Spleen (tissue), 11 donors: ENCODE measurements at regions not wholly inside any gene's neighbourhood (a gene's known extent, or its start where the extent isn't known, plus 50 kb on each side); places are given as distances from the start of the nearest gene placed in this dataset.

Experiments
- DNase-seq: peaks from one replicate; pipeline ENCODE4 v3.0.0-alpha.2; 2020
- H3K27ac ChIP-seq, 8 donors: fragments of 200-600 bp; sonication (generic) in 7 of 8; 1 replicate in 4 of 8; 2 replicates in 4 of 8; pipeline versions ENCODE4 v1.5.0 to v1.8.0; 2016 to 2021; ENCODE audit warnings: inconsistent platforms in 4 of 8, mild to moderate bottlenecking in 4 of 8, moderate library complexity in 1 of 8
- H3K27me3 ChIP-seq, 7 donors: fragments of 200-600 bp; sonication (generic) in 6 of 7; replicated peaks in 1 of 7; 1 replicate in 4 of 7; 2 replicates in 3 of 7; pipeline versions ENCODE4 v1.5.0 to v1.8.0; 2016 to 2021; ENCODE audit warnings: inconsistent platforms in 3 of 7, mild to moderate bottlenecking in 1 of 7
- H3K36me3 ChIP-seq, 6 donors: fragments of 200-600 bp; sonication (generic) in 5 of 6; 1 replicate in 4 of 6; 2 replicates in 2 of 6; pipeline versions ENCODE4 v1.5.0 to v1.8.0; 2016 to 2021; ENCODE audit warnings: inconsistent platforms in 2 of 6
- H3K4me1 ChIP-seq, 6 donors: fragments of 200-600 bp; sonication (generic) in 5 of 6; 1 replicate in 3 of 6; 2 replicates in 3 of 6; pipeline versions ENCODE4 v1.5.0 to v1.8.0; 2016 to 2021; ENCODE audit warnings: inconsistent platforms in 3 of 6
- H3K4me3 ChIP-seq, 8 donors: fragments of 200-600 bp; sonication (generic) in 7 of 8; 1 replicate in 4 of 8; 2 replicates in 4 of 8; pipeline versions ENCODE4 v1.5.0 to v1.8.0; 2016 to 2021; ENCODE audit warnings: inconsistent platforms in 4 of 8, mild to moderate bottlenecking in 4 of 8, moderate library complexity in 2 of 8
- H3K9me3 ChIP-seq, 8 donors: fragments of 200-600 bp; sonication (generic) in 7 of 8; 1 replicate in 4 of 8; 2 replicates in 4 of 8; pipeline versions ENCODE4 v1.5.0 to v1.8.0; 2016 to 2021; ENCODE audit warnings: inconsistent platforms in 4 of 8
- CTCF ChIP-seq, 11 experiments: fragments of 200-600 bp in 7 of 11; fragments of 450-650 bp in 4 of 11; sonication (generic) in 4 of 11; IDR thresholded peaks in 8 of 11; conservative IDR thresholded peaks in 3 of 11; 1 replicate in 7 of 11; 2 replicates in 4 of 11; pipeline versions ENCODE4 v1.4.0 to v1.8.0; 2016 to 2021; ENCODE audit warnings: antibody characterized with exemption in 11 of 11, inconsistent platforms in 4 of 11, mild to moderate bottlenecking in 1 of 11
- POLR2A ChIP-seq, 3 donors: fragments of 450-650 bp; IDR thresholded peaks; one replicate each; pipeline ENCODE4 v1.5.1; 2017; ENCODE audit warnings: antibody characterized with exemption in 3 of 3, mild to moderate bottlenecking in 1 of 3
- POLR2AphosphoS5 ChIP-seq, 3 donors: sonication (generic); formaldehyde crosslinking; IDR thresholded peaks; one replicate each; pipeline ENCODE4 v1.5.1; 2017; ENCODE audit warnings: antibody characterized with exemption in 3 of 3
- WGBS, 5 donors: extraction: QIAGEN DNeasy Blood & Tissue Kit in 3 of 5; methylation state at CpG; one replicate each; pipeline versions ENCODE4 v1.1.5 to v1.1.7; 2013 to 2018; 5-methylcytosine and 5-hydroxymethylcytosine counted together
- intact Hi-C: fragments of 100-400 bp; cut with DNase I; formaldehyde crosslinking; loops from one replicate; pipeline ENCODE4 v1.15.0; 2023; ENCODE audit warnings: low total_unique reads
- donor health status: healthy with polysubstance abuse.
- donor health status: DM: no; HTN: no; CAD: no; lungs with moderate emphysema.
- donor health status: DM: no; HTN: no; CAD: no.
- donor health status: Bipolar disorder and iron deficiency.
- donor health status: healthy.
- donor health status: DM: no; HTN: no; CAD: no.
- donor health status: DM: yes; HTN: yes; CAD: no.

- TF ChIP-seq POLR2A (IDR thresholded peaks at IDR 0.05) = no peak
- no peak for TF ChIP-seq CTCF (IDR thresholded peaks at IDR 0.05 in 8 of 11, conservative IDR thresholded peaks at IDR 0.05 in 3 of 11)
- TF ChIP-seq POLR2AphosphoS5 (IDR thresholded peaks at IDR 0.05) = no peak
- H3K27me3 ChIP-seq = peaks cover 0 to 26% (median 4%) of the 10 kb centered on the region in 7 donors
- whole genome bisulfite sequencing, 5 donors = 48 to 72% (median 63%) methylated on average over 10 to 20 of the region's 20 CpGs
- H3K9me3 ChIP-seq = no peaks in the 10 kb centered on the region
- intact Hi-C loops = no loop called here
- H3K4me3 ChIP-seq = no peak overlapping the region
- H3K4me1 ChIP-seq = no peaks in the 10 kb centered on the region
- DNase-seq = no peak
- no peak overlapping the region for H3K27ac ChIP-seq
- H3K36me3 ChIP-seq = no peaks in the 10 kb centered on the region
Measured at GRCh38 chr16:86101137-86101896, 202.4 kb downstream of the IRF8 start.

- intact Hi-C loops = no loop called here
- H3K27ac ChIP-seq = no peak overlapping the region
- H3K36me3 ChIP-seq = no peaks in the 10 kb centered on the region
- H3K27me3 ChIP-seq = peaks cover 0 to 26% (median 4%) of the 10 kb centered on the region in 7 donors
- TF ChIP-seq POLR2AphosphoS5 (IDR thresholded peaks at IDR 0.05) (no peak), CTCF (IDR thresholded peaks at IDR 0.05 in 8 of 11, conservative IDR thresholded peaks at IDR 0.05 in 3 of 11) (no peak)
- H3K4me1 ChIP-seq = no peaks in the 10 kb centered on the region
- 85 to 94% (median 86%) methylated on average over 8 of the region's 8 CpGs for WGBS, 5 donors
- H3K4me3 ChIP-seq = no peak overlapping the region
- no peaks in the 10 kb centered on the region for H3K9me3 ChIP-seq
- no peak for DNase-seq
Measured at GRCh38 chr16:86101897-86102157, 202.9 kb downstream of the IRF8 start.

- 79 to 96% (median 93%) methylated on average over 3 of the region's 3 CpGs for WGBS, 5 donors
- Histone ChIP-seq H3K4me1 (no peaks in the 10 kb centered on the region), H3K27ac (no peak overlapping the region), H3K27me3 (peaks cover 0 to 26% (median 4%) of the 10 kb centered on the region in 7 donors), H3K36me3 (no peaks in the 10 kb centered on the region), H3K9me3 (peaks cover 0 to 9% (median 0%) of the 10 kb centered on the region in 8 donors), H3K4me3 (no peak overlapping the region)
- TF ChIP-seq CTCF (IDR thresholded peaks at IDR 0.05 in 8 of 11, conservative IDR thresholded peaks at IDR 0.05 in 3 of 11) = no peak
- TF ChIP-seq POLR2AphosphoS5 (IDR thresholded peaks at IDR 0.05) = no peak
- no peak for TF ChIP-seq POLR2A (IDR thresholded peaks at IDR 0.05)
- peak; percentile 34 for DNase-seq
- intact Hi-C loops = no loop called here
Measured at GRCh38 chr16:86103320-86103719, 204.4 kb downstream of the IRF8 start.

GRCh38 chr16:86104537-86105048, 205.6 kb downstream of the IRF8 start:
- H3K36me3 ChIP-seq = no peaks in the 10 kb centered on the region
- no peak overlapping the region for H3K27ac ChIP-seq
- H3K4me1 ChIP-seq = no peaks in the 10 kb centered on the region
- peaks cover 0 to 21% (median 4%) of the 10 kb centered on the region in 7 donors for H3K27me3 ChIP-seq
- WGBS, 5 donors = 63 to 80% (median 67%) methylated on average over 6 of the region's 6 CpGs
- no peak overlapping the region for H3K4me3 ChIP-seq
- DNase-seq = no peak
- intact Hi-C loops = no loop called here
- TF ChIP-seq POLR2AphosphoS5 (IDR thresholded peaks at IDR 0.05) (no peak), POLR2A (IDR thresholded peaks at IDR 0.05) (no peak), CTCF (IDR thresholded peaks at IDR 0.05 in 8 of 11, conservative IDR thresholded peaks at IDR 0.05 in 3 of 11) (no peak)
- H3K9me3 ChIP-seq = peaks cover 0 to 13% (median 0%) of the 10 kb centered on the region in 8 donors
